NCI-H1417 (cell line): ENCODE measurements at regions not wholly inside any gene's neighbourhood (a gene's known extent, or its start where the extent isn't known, plus 50 kb on each side); places are given as distances from the start of the nearest gene placed in this dataset.

Experiments
- DNase-seq, 3 experiments: peaks; one replicate each; lab custom pipeline; 2025; lab: John Stamatoyannopoulos, UW

DNA sequence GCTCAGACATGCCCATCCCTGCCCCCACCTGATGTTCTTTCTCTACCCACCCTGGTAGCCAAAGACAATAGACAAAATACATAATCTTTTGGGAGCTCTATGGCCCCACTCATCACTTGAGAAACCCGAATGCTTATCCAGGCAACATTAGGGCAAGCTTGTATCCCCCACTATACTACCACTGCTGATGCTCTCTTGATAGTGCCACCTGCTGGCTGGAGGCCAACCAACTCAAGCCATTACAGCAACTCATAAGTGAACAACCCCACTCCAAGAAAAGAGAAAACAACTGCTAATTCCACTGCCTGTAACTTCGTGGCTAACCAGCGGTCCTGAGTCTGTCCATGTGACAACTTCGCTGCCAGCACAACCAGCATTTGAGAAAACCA is 342.5 kb upstream of the TGFBR2 start:
- no peak for DNase-seq

DNA sequence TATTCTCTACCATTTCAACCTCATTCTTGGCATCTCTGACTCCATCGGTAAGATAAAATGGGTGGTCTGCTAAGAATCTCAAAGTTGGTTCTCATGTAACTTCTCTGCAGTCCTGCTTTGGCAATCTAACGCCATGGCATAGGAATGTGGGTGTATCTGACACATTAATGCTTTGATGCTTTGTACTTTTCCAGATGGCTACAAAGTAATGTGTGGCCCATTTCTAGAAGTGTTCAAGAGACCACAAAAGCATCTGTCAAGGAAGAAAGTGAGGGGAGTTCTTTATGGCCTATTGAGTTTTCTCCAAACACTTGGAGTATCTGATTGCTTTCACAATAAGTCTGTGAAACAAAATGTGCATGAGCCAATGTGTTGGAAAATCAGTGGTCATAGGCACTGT is 339.9 kb upstream of the TGFBR2 start:
- no peak for DNase-seq

DNA sequence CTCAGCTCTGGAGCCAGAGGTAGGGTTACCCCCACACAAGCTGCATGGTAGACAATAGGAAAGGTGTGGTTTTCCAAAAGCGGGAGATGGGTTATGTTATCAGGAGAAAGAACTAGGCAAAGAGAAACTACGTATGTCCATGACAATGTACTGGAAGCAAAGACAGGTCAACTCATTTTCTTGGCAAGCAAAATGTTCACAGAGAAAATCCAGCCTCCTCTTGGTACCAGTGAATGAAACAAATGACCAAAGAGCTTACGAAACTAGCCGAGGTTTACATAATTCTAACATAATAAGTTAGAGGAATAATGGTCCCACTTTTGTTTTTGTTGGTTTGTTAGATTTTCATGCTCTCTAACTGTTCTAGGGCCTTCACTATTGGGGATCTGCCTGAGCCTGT is 338.1 kb upstream of the TGFBR2 start:
- DNase-seq, result no peak

DNA sequence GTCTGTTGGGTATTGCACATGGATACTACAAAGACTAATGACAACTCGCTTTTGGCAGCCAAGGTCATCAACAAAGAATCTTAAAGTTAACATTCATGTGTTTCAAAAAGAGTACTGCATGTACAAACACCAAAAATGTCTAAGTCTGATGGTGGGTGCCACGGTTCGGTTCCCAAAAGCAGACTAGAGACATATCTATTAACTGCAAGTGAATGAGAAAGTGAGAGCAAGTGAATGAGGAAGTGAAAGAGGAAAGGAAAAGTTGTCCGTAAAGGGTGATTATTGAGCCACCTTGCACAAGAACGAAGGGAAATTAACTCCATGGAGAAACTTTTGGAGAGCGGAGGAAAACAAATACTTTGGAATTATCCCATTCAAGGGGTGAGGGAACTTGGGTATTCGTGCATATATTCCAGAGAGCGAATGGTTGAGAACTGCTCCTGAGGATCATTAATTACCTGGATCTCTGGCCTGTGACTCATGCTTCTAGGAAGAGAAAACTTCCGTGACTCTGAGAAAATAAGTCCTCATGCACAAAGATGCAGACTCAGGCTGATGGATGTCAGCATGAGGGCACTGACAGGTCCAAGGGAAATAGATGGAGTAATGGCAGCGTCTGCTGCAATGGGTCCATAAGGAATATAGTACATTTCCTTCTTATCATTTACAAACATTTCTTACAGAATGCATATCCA is 336.5 kb upstream of the TGFBR2 start:
- DNase-seq, result no peak

DNA sequence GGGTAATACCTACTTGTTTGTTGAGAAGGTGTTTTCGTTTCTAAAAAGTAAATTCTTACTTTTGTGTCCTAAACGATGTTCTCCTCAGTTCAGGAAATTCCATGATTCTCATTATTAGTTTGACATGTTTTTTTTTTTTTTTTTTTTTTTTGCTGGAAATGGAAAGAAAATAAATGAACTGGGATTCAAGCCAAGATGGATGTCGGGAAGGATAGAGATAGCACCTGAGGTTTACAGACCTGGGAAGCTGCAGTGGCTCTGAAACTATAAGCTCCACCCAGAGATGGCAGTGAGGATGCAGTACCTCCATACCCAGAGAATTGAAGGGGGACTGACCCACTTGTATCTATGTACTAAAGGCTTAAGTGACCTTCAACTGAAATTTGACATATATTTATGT is 334.6 kb upstream of the TGFBR2 start:
- DNase-seq, result peak in 1 of 3 experiments; percentile 3

DNA sequence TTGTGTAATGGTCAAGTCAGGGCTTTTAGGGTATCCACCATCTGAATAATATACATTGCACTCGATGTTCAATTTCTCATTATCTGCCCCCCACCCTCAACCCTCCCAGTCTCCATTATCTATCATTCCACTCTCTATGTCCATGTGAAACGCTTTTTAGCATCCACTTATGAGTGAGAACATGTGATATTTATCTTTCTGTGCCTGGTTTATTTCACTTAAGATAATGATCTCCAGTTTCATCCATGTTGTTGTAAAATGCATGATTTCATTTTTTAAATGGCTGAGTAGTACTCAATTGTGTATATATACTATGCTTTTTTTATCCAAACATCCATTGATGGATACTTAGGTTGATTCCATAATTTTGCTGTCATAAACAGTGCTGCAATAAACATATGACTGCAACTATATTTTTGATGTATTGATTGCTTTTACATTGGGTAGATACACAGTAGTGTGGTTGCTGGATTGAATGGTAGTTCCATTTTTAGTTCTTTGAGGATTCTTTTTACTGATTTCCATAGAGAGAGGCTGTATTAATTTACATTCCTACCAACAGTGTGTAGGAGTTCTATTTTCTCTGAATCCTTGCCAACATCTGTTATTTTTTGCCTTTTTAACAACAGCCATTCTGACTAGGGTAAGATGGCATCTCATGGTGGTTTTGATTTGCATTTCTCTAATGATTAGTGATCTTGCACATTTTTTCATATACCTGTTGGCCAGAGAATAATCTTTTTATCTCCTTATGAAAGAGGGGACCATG is 332.9 kb upstream of the TGFBR2 start:
- peak in 1 of 3 experiments; percentile 62 for DNase-seq

DNA sequence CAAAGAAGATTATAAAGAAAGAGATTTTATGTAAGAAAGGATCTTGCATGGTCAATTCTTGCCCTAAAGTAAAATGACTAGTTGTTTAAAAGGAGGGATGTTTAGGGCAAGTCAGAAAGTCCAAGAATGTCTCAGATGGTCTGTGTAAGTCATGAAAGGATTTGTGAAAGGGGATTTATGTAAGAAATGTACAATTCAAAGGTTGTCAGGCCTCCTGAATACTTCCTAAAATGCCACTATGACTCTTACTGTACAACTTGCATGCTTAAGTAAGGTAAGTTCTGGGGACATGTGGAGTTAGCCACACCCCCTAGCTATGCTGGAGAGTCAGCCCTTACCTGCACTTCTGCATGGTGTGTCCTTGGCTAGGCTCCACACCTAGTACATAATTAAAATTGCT is 328.9 kb upstream of the TGFBR2 start:
- no peak for DNase-seq

DNA sequence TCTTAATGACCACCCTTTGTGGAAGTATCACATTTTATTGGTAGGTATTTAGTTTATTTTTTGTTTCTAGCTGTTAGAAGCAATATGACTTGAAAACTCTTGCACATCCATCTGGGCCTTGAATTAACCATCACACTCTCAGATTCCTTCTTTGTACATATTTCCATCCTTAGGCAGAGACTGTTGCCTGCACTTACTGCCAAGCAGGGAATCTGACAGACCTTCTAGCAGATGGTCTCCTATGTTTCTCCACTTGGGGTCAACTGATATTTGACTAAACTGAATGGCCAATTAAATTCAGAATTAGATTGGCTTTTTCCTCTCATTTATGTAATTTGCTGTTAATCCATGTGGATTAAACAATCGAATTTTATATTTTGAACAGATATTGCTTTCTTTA is 324.9 kb upstream of the TGFBR2 start:
- no peak for DNase-seq

DNA sequence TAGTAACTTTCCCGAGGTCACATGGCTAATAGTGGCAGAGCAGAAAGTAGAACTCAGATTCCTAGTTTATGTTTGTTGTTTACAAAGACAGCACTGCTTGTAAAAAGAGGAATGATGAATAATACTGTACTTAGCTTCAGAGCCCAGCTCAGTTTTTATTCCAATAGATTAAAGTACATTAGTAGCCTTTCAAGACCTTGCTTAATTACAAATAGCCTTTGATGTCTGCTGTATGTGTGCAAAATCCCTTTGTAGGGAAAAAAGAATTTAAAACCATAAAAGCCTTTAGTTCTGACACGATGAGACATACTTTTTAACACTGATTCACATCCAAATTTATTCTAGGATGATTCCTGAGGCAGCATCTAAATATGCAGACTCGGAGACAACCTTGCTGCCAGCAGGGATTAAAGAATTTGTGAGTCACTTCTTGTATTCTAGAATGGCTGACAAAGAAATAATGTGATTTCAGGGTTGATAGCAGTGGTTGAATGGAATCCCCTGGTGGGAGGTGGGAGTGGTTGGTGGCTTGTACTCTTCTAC is 324.2 kb upstream of the TGFBR2 start:
- no peak for DNase-seq

DNA sequence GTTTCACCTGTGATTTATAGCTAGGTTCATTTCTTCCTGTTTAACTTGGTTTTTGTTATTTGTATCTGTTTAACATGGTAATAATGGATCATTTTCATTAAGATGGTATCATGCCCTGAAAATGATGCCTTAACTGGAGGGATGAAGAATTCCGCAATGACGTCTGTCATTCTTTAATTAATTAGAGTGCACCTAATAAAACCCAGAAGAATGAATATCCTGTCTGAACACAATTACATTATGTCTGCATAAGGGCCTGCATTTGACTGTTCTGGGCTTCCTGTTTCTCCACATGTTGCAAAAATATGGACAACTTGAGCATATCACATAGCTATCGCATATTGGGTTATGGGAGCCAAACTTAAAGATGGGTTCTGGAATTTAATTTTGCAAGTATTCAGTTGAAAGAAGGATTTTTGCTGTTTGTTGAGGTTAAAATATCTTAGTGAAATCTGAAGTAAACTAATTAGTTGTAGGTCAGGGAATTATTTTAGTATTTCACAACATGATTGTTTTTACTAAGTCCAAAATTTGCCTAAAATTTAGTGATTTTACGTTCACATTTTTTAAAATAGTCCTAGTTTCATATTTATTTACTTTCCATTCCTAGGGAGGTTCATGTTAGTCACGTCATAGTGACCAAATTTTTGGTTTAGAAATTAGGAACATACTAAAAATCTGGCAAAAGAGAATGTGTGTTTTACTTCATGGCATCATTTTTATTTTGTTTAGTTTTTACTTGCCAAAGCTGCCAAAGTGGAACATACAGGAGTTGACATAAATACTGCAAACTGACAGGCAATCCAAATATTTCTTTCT is 321.0 kb upstream of the TGFBR2 start:
- no peak for DNase-seq

DNA sequence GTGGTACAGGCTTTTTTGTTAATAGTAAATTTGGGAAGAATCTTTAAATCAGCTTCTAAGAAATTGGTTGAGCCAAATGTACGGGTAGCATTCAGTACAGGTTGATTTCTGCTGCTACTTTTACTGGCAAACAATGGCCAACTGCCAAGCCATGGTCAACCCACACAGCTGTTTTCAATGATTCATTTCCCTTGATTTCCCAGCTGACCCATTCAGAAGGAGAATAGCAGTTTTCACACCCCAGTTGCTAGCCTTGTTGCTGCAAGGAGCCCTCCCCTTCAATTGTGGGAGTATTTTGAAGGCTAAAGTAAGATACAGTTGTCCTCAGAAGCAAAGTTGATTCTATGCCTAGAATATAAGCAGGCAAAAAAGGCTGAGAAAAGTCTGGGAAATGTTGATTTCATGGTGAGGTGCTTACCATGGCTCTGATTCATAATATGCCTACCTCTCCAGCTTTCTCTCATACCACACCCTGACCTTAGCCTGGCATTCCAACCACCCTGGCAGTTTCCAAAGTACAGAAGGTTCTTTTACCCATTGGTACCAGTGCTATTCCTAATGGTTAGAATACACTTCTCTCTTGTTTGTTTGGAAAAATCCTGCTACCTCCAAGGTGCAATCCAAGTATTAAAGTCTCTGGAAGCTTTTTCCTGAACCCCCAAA is 320.3 kb upstream of the TGFBR2 start:
- DNase-seq, result peak in 2 of 3 experiments; percentile 1 to 40

DNA sequence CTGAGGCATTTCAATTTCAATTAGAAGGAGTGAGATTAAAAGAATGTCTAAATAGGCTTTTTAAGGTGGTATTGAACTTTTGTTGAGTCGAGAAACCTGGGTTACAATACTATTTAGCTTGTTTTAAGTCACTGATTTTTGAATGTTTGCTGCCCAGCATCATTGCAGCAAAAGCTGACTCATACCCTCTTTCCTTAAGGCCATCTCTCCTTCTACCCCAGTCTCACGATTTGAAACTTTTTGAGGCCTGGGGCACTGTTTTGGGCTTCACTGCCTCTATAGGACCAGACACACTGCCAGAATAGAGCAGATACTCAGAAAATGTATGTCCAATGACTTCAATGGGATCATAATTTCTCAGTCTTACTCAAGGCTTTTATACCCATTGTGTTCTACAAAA is 319.6 kb upstream of the TGFBR2 start:
- DNase-seq, result no peak

DNA sequence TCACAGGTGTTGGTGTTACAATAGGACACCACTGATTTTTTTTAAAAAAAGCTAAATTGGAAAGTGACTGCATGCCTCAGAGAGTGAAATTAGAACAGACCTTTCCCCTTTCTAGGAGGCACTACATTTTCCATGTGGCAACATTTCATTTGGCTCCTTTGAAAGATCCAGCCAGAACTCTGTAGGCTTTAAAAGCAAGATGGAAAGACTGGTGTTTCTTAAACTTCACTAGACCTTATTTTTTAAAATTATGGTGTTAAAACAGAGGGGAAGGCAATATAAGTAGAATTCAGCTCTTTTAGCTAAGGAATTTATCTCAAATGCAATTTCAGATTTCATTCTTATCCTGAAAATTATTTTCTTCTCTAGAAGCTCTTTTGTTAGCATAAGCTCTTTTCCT is 317.6 kb upstream of the TGFBR2 start:
- DNase-seq, result no peak

DNA sequence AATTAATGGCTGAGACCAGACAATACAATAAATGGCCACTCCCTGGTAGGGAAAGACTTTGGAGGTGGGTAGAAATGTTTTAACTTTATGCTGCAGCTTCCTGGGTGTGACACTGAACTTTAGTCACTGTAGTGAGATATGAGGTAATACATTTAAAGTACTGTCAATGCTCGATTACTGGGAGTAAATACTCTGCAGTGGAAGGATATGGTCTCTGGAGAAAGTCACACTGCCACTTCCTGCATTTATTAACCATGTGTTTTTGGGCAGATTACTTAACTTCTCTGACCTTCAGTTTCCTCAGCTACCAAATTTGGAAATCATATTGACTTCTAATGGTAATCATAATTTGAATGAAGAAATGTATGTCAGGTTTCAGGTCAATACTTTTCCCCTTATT is 317.1 kb upstream of the TGFBR2 start:
- DNase-seq, result no peak

DNA sequence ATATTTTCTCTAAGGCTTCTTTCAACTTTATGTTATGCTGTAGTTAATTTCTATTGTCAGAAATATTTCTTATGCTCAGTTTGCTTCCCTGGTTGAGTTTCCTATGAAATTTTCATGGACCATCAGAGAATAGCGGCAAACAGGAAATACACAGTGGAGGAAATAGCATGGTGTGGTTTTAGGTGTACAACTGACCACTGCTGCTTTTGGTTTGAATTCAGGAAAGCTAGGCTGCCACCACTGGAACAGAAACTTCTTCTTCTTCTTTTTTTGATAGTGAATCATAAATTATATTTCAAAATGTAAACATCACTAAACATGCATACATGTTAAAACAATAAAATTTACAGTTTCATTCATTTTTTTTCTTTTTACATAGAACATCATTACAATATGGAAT is 316.6 kb upstream of the TGFBR2 start:
- no peak for DNase-seq

DNA sequence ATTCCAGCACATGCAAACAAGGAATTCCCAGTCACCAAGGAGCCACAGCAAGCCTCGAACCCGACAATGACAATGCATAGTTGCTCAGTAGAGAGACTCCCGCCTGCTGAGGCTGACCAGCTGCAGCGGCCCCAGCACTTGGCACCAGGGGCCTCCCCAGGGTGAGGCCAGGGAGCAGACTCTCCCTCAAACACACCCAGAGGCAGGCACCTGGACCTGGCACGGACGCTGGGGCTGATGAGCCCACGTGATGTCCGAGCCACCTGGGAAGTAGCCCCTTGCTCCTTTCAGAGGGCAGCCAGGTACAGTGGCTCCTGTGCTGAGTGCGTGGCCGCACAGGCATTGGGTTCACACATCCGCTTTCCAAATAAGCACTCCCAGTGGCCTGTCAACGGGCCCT is 315.9 kb upstream of the TGFBR2 start:
- DNase-seq, result no peak

DNA sequence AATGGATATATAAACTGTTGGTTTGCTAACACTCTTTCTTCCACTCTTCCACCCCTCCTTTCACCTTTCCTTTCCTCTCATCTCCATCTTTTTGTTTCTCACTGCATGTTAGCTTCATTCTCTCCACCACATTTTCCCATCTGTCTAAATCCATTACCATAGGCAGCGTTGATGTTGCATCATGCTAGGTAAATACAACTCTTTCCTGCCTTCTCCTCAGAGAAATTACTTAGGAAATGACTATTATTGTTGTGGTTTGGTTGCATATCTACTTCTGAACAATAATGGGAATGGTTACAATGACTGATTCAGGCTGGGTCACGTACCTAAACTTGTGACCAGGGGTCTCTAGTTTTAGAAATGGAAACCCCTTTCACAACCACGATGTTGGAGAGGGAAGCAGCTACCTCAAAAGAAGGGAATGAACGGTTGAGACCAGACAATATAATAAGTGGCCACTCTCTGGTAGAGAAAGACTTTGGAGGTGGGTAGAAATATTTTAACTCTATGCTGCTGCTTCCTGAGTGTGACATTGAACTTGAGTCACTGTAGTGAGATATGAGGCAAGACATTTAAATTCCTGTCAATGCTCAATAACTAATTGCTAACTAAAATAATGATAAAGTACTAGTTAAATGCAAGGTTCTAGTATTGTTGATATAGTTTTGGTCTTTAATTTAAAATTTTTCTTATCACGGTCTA is 314.1 kb upstream of the TGFBR2 start:
- DNase-seq, result peak in 1 of 3 experiments; percentile 1

DNA sequence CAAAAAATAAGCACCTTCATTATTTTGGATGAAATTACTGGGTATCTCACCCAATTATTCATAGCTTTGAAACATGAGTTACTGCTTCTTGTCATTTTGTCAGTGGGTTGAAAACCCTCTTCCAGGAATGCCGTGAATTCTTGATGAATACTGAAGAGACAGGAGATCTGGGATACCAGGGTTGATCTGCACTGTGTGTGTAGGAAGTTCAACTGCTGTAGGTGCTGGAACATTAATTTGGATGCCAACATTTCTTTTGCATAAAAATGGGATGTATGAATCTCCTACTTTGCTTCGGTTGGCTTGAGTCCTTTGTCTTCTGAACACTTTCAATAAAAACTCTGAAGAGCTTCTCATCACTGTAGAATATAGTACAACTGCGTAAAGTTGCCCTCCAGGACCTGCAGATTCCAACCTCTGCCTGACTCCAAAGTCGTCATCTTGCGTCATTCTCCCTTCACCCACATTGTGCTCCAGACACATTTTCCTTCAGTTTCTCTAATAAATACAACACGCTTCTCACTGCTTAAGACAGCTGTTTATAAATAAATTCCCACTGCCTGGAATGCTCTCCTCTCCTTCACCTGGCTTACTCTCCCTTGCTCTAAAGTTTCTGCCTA is 312.7 kb upstream of the TGFBR2 start:
- DNase-seq, result no peak

DNA sequence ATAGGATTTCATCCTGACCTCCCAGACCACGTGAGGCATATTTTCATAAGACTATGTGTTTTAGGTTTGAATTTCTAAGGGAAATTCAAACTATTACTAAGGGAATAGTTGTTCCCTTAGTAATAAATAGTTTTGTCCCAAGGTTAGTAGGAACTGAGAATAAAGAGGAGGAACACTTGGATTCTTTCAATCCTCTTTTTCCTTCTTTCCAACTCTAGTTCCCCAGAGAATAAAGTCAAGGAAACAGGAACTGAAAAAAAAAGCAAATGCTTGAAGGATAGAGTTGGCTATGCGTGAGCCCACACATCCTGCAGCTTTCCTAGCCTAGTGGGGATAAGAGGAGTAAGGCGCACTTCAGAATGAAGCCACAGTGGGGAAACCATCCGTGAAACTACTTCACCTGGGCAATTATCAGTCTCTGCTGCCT is 312.1 kb upstream of the TGFBR2 start:
- peak in 2 of 3 experiments; percentile 9 to 74 for DNase-seq

DNA sequence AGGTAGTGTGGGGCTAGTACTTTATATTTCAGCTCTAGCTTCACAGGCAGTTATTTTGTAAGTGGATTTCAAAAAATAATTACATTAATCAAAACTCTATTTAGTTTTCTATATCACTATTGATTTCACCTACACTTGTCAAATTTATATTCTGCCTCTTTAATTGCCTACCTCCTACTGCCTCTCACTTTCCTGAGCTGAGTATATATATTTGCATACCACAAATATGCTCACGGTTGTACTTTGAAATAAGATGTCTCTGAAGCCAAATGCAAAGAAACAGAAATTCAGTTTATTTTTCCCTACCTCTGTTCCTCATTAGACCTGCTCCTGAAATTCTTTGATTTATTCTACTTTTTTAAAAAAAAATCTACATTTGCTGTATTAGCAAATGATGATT is 309.3 kb upstream of the TGFBR2 start:
- no peak for DNase-seq
